ENCODE measurements at regions not wholly inside any gene's neighbourhood (a gene's known extent, or its start where the extent isn't known, plus 50 kb on each side); places are given as distances from the start of the nearest gene placed in this dataset.
"Not testable (repeated sequence)": the region's sequence is repeated elsewhere in the genome, so short reads cannot be mapped to it uniquely, and the experiment has no call there.

- no peak for DNase-seq
Measured at GRCh38 chr15:69903470-69904469, 193.9 kb downstream of the TLE3 start.

DNA sequence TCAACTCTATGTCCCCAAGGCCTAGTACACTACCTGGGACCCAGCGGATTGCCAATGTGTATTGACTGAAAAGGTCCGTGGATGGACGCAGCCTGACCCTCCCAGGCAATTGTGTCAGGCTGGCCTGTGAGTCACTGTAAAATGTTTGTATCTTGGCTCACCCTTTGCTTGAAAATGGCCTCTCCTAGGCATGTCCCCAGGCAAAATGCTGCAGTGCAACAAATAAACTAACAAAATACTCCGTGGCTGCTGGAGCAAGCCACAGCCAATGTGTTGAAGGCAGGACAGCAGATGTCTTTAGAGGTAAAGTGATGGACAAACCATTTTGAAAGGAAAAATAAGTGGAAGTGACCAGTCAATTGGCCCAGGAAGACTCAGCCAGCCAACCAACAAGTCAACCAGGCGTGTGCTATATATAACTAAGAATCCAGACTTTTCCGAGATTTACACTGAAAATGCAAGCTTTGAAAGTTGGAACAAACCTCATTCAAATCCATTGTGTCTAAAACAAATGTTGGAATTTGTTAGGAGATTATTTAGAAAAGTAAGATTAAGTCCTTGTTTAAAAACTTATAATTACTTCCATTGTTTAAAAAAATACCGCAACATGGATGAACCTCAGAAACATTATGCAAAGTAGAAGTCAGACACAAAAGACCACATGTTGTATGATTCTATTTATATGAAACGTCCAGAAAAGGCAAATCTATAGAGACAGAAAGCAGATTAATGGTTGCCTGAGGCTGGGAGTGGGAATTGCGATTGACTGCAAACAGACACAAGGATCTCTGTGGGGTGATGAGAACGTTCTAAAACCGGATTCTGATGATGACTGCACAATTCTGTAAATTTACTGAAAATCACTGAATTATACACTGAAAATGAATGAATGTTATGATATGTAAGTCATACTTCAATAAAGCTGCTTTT lies 191.2 kb downstream of the TLE3 start:
- DNase-seq = no peak

DNA sequence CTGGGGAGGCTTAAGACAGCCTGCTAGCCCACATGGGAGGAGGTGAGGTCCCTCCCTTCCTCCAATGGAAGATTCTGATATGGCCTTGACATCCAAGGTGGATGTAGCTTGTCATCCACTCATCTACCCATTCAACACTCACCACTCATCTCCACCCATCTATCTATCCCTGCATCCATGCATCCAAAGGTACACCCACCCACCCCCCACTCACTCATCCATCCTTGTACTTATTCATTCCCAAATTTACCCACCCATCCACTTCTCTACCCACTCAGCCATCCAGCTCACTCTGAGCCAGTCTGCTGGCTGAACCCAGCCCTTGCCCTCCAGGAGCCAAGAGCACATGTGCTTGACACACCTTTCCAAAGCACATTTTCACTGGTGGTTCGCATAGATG lies 189.7 kb downstream of the TLE3 start:
- no peak for DNase-seq

DNA sequence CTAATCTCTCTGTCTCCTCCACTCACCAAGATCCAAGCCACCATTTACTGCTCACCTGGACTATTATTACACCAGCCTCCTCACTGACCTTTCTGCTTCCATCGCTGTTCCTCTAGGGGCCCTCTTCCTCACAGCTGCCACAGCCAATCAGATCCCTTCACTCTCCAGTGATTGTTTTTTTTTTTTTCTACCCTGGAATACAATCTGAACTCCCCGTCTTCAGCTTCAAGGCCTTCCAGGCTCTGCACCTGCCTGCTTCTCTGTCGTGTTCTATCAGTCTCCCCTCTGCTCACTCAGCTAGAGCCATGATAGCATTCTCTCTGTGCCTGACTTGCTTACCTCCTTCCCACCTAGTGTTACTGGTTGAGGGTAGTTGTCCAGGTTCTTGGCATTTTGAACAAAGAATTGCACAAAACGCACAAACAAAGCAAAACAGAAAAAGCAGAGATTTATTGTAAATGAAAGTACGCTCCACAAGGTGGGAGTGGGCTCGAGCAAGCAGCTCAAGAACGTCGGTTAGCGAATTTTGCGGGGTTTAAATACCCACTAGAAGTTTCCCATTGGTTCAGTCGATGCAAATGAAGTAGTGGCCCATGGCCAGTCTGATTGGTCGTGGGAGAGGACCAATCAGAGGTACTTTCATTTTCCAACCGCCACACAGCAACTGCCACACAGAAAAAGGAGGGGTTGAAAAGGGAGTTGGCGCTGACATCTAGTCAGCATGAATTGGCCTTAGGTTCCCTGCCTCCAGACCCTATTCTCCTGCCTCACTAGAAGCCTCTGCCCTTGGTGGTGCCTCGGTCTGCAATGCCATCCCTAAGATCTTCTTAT lies 188.9 kb downstream of the TLE3 start:
- DNase-seq = no peak

GRCh38 chr15:69909719-69910444 lies 187.8 kb downstream of the TLE3 start:
- DNase-seq = no peak

DNA sequence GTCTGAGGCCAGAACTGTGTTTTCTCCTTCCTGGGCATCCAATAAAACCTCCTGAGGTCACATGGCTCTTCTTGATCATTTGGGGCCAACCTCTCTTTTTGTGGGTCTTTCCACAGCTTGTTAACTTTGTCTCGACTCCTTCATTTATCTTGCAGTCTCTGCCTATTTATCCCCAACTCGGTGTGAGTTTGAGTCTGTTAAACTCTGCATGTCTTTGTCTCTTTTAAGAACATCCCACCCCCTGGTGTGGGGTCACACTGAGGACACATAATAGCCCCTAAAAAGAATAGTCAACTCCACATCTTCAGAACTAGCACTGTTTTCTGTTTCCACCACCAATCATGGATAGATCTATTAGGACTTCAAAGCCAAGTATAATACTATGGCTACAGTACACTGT lies 187.2 kb downstream of the TLE3 start:
- DNase-seq = no peak

DNA sequence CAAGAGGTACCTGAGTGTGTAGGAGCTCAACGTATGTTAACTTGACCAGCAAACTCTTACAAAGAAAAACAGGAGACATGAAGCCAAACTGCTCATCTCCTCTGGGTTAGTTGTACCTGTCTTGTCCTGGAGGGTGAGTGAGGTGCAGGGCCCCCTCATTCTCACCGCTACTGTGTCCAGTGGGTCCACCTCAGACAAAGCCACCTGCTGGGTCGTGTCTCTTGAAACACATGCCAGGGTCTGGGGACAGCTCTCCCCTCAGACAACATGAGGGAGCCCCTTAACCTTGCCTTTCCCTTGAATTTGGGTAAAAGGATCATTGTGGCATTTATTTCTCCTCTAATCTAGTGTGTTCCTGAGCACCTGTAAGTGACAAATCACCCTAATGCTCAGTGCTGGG lies 185.6 kb downstream of the TLE3 start:
- DNase-seq = no peak

DNA sequence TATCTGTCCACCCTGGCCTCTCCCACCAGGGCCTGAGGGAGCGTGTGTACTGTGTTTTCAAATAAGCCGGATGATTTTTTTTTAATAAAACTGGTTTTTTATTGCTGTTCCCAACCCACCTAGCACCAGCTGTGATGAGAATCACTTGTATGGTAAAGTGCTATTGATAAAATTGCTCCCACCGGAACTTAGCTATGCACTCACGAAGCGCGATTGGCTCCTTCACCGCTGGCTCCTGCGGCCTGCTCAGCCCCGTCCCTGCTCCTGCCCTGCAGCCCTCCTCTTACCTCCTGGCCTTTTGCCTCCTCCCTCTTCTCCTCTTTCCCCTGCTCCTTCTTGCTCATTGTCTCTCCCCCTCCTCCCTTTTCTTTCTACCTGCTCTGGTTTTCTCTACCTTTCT lies 183.7 kb downstream of the TLE3 start:
- DNase-seq = no peak

GRCh38 chr15:69914960-69915359 lies 182.8 kb downstream of the TLE3 start:
- DNase-seq = no peak

DNA sequence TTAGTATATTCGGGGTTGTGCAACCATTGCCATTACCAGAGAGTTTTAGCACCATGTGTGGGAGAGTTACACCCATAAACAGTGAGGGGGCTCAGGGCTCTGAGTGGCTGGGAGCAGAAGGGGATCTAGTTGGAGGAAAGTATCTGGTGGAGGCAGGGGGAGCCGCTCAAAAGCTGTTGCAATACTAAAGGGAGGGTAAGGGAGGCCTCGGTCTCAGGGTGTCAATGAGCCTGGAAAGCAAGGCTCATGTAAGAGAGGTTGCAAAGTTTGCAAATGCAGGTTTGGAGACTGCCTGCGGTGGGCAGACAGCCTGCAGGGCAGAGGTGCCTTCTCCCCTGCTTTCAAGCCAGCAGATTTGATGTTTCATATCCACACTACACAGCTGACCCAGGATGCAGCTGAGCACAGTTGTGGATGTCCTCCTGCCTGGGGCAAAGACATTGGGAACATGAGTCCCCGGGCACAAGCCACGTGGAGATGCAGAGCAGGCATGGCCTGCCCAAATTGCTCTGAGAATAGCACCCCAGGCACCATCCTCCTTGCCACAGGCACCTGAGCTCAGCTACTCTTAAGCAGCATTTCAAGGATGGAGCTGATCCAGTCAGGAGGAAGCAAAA lies 181.4 kb downstream of the TLE3 start:
- DNase-seq = no peak

DNA sequence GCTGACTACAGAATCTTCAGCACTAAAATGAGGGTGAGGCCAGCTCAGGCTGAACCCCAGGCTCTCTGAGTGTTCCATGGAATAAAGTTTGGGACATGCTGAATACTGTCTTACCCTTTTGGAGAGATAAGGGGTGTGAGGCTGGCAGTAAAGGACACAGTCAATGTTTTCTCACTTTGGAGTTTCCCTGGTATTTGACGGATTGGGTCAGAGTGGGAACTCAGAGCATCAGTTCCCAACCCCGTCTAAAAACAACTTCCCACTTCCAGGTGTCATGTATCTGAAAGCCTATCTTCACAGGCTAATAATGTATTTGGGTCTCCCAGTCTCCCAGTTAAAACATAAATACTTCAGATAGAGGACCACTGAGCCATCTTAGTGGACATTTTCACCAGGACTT lies 180.7 kb downstream of the TLE3 start:
- DNase-seq = no peak

DNA sequence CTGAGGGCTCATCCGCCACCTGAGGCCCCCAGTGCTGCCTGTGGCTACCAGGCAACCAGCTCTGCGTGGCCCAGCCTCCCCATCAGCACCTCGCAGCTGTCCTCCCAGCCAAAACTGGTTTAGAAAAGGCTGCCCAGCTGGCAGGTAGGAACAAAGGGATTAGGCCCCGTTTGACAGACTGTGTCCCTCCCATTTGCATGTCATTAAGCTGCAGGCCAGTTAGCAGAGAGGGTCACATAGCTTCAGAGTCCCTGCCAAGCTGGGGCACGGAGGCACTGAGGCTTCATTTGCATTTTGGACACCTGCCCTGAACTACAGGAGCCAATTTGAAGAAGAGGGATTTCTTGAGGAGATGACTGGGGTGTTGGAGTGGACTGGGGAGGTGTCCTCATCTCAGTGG lies 177.9 kb downstream of the TLE3 start:
- DNase-seq = no peak

DNA sequence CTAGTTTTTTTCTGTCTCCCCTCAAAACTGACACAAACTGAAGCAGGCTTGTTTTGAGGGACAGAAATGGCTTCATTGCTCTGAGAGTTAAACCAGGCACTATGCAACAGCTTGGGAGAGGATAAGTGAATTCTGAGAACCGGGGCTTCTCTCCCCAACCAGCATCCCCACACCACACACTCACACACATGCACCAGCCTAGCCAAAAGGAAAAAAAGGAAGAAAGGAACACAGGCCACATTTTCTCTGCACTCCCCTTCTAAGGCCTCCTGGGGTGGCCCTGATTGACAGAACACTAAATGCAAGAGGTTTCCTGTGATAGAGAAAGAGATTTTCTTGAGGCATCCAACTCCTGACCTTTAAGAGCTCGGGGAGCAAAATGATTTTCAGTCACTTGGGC lies 177.5 kb downstream of the TLE3 start:
- no peak for DNase-seq

DNA sequence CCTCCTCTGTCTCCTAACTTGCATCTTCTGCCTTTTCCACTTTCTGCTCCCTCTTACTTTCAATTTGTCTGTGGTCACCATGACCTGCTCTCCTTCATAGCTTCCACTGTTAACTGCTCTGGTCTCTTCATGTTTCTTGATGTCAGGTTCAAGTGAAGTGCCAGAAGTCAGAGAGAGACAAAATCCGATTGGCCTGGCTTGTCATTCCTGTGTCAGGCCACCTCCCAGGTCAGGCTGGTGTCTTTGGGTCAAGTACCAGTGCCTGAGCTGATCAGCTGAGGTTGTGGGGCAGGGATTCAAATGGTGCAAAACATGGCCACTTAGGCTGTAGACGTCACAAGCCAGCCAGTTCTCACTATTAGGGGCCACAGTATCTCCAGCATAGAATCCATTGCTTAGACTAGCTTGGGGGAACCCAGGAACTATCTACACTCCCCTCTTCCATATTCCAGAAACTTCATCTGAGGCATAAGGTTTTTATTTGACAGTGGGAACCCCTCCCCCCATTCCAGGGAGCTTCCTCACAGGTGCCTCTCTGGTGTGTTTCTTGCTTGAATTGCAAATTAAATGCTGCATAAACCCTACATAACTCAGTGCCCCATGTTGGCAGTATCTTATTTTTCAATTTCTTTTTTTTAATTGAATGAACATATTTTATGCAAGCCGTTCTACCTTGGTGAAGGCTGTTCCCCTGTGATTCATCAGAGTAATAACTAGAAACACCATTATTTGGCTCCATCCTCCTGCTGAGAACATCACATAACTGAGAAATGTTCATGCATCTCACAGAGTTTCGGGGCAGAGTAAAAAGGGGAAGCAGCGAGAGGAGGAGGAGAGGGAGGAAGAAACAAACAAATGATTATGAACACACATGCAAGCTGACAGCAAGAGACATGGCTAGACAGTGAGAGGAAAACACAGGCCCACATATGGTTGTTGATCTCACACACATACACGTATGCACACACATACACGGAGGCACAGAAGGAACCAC lies 175.8 kb downstream of the TLE3 start:
- no peak for DNase-seq

- DNase-seq = no peak
Measured at GRCh38 chr15:69924531-69924930, 173.2 kb downstream of the TLE3 start.

- DNase-seq = no peak
Measured at GRCh38 chr15:69926006-69926405, 171.7 kb downstream of the TLE3 start.

GRCh38 chr15:69926721-69927120 lies 171.0 kb downstream of the TLE3 start:
- no peak for DNase-seq

- DNase-seq = not testable (repeated sequence)
Measured at GRCh38 chr15:69928890-69929289, 168.8 kb downstream of the TLE3 start.

DNA sequence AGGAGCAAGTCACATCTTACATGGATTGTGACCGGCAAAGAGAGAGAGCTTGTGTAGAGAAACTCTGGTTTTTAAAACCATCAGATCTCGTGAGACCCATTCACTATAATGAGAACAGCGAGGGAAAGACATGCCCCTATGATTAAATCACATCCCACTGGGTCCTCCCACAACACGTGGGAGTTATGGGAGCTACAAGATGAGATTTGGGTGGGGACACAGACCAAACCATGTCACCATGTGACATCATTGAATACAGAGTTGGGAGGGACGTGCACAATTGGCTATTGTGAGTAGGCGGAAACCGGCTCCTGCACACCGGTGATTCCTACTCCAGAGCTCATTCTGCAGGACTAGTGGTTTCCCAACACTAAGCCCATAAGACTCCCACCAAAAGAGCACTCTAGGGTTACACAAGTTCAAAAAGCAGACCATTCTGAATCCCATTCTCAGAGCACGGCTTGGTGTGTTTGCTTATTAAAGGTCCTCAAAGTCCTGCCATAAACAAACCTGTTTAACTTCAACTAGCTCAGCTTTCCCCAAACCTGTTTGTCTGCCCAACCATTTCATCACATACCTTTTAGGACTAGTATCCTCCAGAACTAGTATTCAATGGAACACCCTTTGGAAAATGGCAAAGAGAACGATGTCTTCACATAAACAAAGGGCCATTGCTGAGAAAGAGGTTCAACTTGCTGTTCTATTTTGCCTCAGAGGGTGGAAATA lies 167.6 kb downstream of the TLE3 start:
- no peak for DNase-seq

GRCh38 chr15:69930754-69931153 lies 167.0 kb downstream of the TLE3 start:
- no peak for DNase-seq
